ENCODE measurements at regions not wholly inside any gene's neighbourhood (a gene's known extent, or its start where the extent isn't known, plus 50 kb on each side); places are given as distances from the start of the nearest gene placed in this dataset.

DNA sequence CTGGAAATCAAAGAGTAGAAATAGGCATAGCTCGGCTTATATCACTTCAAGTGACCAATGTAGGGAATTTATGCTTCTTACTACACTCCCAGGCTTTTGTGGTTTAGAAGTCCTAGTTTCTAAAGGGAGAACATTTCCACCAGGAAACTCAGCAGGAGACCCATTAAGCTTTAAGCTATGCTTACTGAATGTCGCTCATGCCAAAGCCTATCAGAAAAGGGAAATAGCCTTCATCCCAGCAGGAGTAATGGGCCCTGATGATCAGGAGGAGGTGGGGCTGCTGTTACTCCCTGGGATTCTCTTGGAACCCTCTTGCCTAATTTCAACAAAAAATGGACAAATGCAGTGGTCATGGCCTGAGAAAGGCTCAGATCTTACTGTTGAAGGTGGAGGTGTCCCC is 54.5 kb upstream of the SEMA6A start:
- H3K27me3 ChIP-seq (ENCODE audit: control insufficient read depth, insufficient read depth, low read length) = no peaks in the 10 kb centered on the region
- no peaks in the 10 kb centered on the region for H3K9me3 ChIP-seq (ENCODE audit: control insufficient read depth, insufficient read depth, low read depth, low read length)
- peak overlapping the region; percentile 40 for H3K9ac ChIP-seq (ENCODE audit: low read length)
- H3K4me3 ChIP-seq (ENCODE audit: low read depth, low read length) = no peak overlapping the region; the same call in 1 of the 2 replicates
- H3K27ac ChIP-seq (ENCODE audit: low read depth, low read length) = peak overlapping the region; percentile 41; the same call in 1 of the 2 replicates
- H3K4me1 ChIP-seq (ENCODE audit: control insufficient read depth, insufficient read depth, low read length) = peaks cover 40% of the 10 kb centered on the region
- no peaks in the 10 kb centered on the region for H3K36me3 ChIP-seq (ENCODE audit: control insufficient read depth, insufficient read depth, low read length)

GRCh38 chr5:116626945-116627679 is 52.5 kb upstream of the SEMA6A start:
- Histone ChIP-seq H3K4me1 (ENCODE audit: control insufficient read depth, insufficient read depth, low read length) (peaks cover 40% of the 10 kb centered on the region), H3K4me3 (ENCODE audit: low read depth, low read length) (no peak overlapping the region), H3K27me3 (ENCODE audit: control insufficient read depth, insufficient read depth, low read length) (no peaks in the 10 kb centered on the region), H3K36me3 (ENCODE audit: control insufficient read depth, insufficient read depth, low read length) (no peaks in the 10 kb centered on the region), H3K27ac (ENCODE audit: low read depth, low read length) (no peak overlapping the region), H3K9me3 (ENCODE audit: control insufficient read depth, insufficient read depth, low read depth, low read length) (no peaks in the 10 kb centered on the region), H3K9ac (ENCODE audit: low read length) (no peak overlapping the region)

- no peak overlapping the region for H3K9ac ChIP-seq (ENCODE audit: low read length)
- H3K27me3 ChIP-seq (ENCODE audit: control insufficient read depth, insufficient read depth, low read length) = no peaks in the 10 kb centered on the region
- no peaks in the 10 kb centered on the region for H3K36me3 ChIP-seq (ENCODE audit: control insufficient read depth, insufficient read depth, low read length)
- H3K9me3 ChIP-seq (ENCODE audit: control insufficient read depth, insufficient read depth, low read depth, low read length) = no peaks in the 10 kb centered on the region
- H3K4me1 ChIP-seq (ENCODE audit: control insufficient read depth, insufficient read depth, low read length) = peaks cover 45% of the 10 kb centered on the region
- no peak overlapping the region for H3K27ac ChIP-seq (ENCODE audit: low read depth, low read length)
- H3K4me3 ChIP-seq (ENCODE audit: low read depth, low read length) = no peak overlapping the region
Observed at GRCh38 chr5:116626272-116626723, 51.7 kb upstream of the SEMA6A start.
